GM23338 (cell line): ENCODE measurements at regions not wholly inside any gene's neighbourhood (a gene's known extent, or its start where the extent isn't known, plus 50 kb on each side); places are given as distances from the start of the nearest gene placed in this dataset.

Experiments used
- CTCF ChIP-seq, 2 experiments: fragments of 200-600 bp in 1 of 2; sonication (generic) in 1 of 2; conservative IDR thresholded peaks; 2 replicates each; pipeline versions ENCODE4 v1.5.1 to v1.6.1; 2016 to 2017; ENCODE audit warnings: antibody characterized with exemption in 2 of 2, low read depth in 2 of 2, mild to moderate bottlenecking in 2 of 2, moderate library complexity in 1 of 2
- EZH2 ChIP-seq: fragments of 200-600 bp; sonication (generic); IDR thresholded peaks from one replicate; pipeline ENCODE4 v1.8.0; 2017; ENCODE audit warnings: antibody characterized with exemption, mild to moderate bottlenecking, low read depth; ENCODE audit not compliant: unreplicated experiment
- EZH2phosphoT487 ChIP-seq: fragments of 200-600 bp; sonication (generic); IDR thresholded peaks from one replicate; pipeline ENCODE4 v1.8.1; 2018; ENCODE audit warnings: antibody characterized with exemption; ENCODE audit not compliant: unreplicated experiment
- ZNF114 ChIP-seq: fragments of 250-450 bp; sonication (Bioruptor Pico); IDR thresholded peaks from 2 replicates; pipeline ENCODE4 v1.5.0; 2020; ENCODE audit warnings: mild to moderate bottlenecking, moderate library complexity

GRCh38 chr12:114998118-114998749 is 314.3 kb upstream of the TBX3 start:
- TF ChIP-seq CTCF (conservative IDR thresholded peaks at IDR 0.05; ENCODE audit: low read depth in 2 of 2) (no peak), ZNF114 (CRISPR knock-in tag) (no peak), EZH2 (no peak), EZH2phosphoT487 (no peak)
